Keratinocyte (primary cell): ENCODE measurements at regions not wholly inside any gene's neighbourhood (a gene's known extent, or its start where the extent isn't known, plus 50 kb on each side); places are given as distances from the start of the nearest gene placed in this dataset.
"Not testable (repeated sequence)": the region's sequence is repeated elsewhere in the genome, so short reads cannot be mapped to it uniquely, and the experiment has no call there.

Experiments
- EZH2 ChIP-seq: IDR thresholded peaks from one replicate; pipeline ENCODE4 v1.6.1; 2012; ENCODE audit warnings: inconsistent platforms, mild to moderate bottlenecking, low read length, moderate library complexity
- TF ChIP-seq, protein P1 (sequence below), 3 experiments: IDR thresholded peaks in 1 of 3; conservative IDR thresholded peaks in 1 of 3; optimal IDR thresholded peaks in 1 of 3; 2 replicates in 2 of 3; 3 replicates in 1 of 3; pipeline versions ENCODE3 to v1.5.1; 2011; ENCODE audit warnings: low read length in 3 of 3, mild to moderate bottlenecking in 3 of 3, moderate library complexity in 2 of 3, control low read depth in 1 of 3, inconsistent platforms in 1 of 3; ENCODE audit not compliant: insufficient read depth in 2 of 3; ENCODE audit errors: extremely low read depth in 1 of 3

GRCh38 chr5:7307709-7308108, 88.2 kb upstream of the ADCY2 start:
- TF ChIP-seq, protein P1, sequence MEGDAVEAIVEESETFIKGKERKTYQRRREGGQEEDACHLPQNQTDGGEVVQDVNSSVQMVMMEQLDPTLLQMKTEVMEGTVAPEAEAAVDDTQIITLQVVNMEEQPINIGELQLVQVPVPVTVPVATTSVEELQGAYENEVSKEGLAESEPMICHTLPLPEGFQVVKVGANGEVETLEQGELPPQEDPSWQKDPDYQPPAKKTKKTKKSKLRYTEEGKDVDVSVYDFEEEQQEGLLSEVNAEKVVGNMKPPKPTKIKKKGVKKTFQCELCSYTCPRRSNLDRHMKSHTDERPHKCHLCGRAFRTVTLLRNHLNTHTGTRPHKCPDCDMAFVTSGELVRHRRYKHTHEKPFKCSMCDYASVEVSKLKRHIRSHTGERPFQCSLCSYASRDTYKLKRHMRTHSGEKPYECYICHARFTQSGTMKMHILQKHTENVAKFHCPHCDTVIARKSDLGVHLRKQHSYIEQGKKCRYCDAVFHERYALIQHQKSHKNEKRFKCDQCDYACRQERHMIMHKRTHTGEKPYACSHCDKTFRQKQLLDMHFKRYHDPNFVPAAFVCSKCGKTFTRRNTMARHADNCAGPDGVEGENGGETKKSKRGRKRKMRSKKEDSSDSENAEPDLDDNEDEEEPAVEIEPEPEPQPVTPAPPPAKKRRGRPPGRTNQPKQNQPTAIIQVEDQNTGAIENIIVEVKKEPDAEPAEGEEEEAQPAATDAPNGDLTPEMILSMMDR (optimal IDR thresholded peaks at IDR 0.05 in 1 of 3, IDR thresholded peaks at IDR 0.05 in 1 of 3, conservative IDR thresholded peaks at IDR 0.05 in 1 of 3; ENCODE audit: extremely low read depth in 1 of 3, insufficient read depth in 2 of 3, low read length in 3 of 3): not testable (repeated sequence)
- not testable (repeated sequence) for TF ChIP-seq EZH2
